Osteoblast (primary cell): ENCODE measurements at regions not wholly inside any gene's neighbourhood (a gene's known extent, or its start where the extent isn't known, plus 50 kb on each side); places are given as distances from the start of the nearest gene placed in this dataset.
"Not testable (repeated sequence)": the region's sequence is repeated elsewhere in the genome, so short reads cannot be mapped to it uniquely, and the experiment has no call there.

ENCODE experiments used
- DNase-seq: peaks from one replicate; pipeline ENCODE4 v3.0.0; 2011; ENCODE audit warnings: low spot score, mixed read lengths; ENCODE audit not compliant: insufficient read length; ENCODE audit errors: missing footprints
- H2AFZ ChIP-seq: 2 replicates; pipeline ENCODE4 v1.6.0; 2011; ENCODE audit warnings: mild to moderate bottlenecking, low read length
- H3K27ac ChIP-seq: 2 replicates; pipeline ENCODE4 v1.5.1; 2011; ENCODE audit warnings: mild to moderate bottlenecking, low read depth, low read length, moderate library complexity
- H3K27me3 ChIP-seq: 2 replicates; pipeline ENCODE4 v1.6.0; 2012; ENCODE audit warnings: mild to moderate bottlenecking, control low read depth, inconsistent platforms, low read length, moderate library complexity; ENCODE audit not compliant: insufficient read depth
- H3K36me3 ChIP-seq: 2 replicates; pipeline ENCODE4 v1.5.1; 2011; ENCODE audit warnings: mild to moderate bottlenecking, low read length, control low read depth, moderate library complexity; ENCODE audit not compliant: insufficient read depth
- H3K4me1 ChIP-seq: 2 replicates; pipeline ENCODE4 v1.5.1; 2011; ENCODE audit warnings: mild to moderate bottlenecking, low read length, control low read depth, moderate library complexity; ENCODE audit not compliant: insufficient read depth
- H3K4me2 ChIP-seq: 2 replicates; pipeline ENCODE4 v1.6.0; 2011; ENCODE audit warnings: mild to moderate bottlenecking, low read length; ENCODE audit not compliant: insufficient read depth
- H3K4me3 ChIP-seq: fragments of 200-600 bp; sonication (generic); 3 replicates; pipeline ENCODE4 v1.5.1; 2012; ENCODE audit warnings: mild to moderate bottlenecking, low read length, inconsistent platforms; ENCODE audit not compliant: insufficient read depth
- H3K79me2 ChIP-seq: 2 replicates; pipeline ENCODE4 v1.6.0; 2012; ENCODE audit warnings: mild to moderate bottlenecking, low read length, control low read depth, inconsistent platforms; ENCODE audit not compliant: insufficient read depth
- H3K9me3 ChIP-seq: 2 replicates; pipeline ENCODE4 v1.5.1; 2011; ENCODE audit warnings: low read depth, low read length, control low read depth
- H4K20me1 ChIP-seq: 2 replicates; pipeline ENCODE4 v1.6.0; 2012; ENCODE audit warnings: mild to moderate bottlenecking, low read length, control low read depth; ENCODE audit not compliant: insufficient read depth
- TF ChIP-seq, protein P1 (sequence below): IDR thresholded peaks from 2 replicates; pipeline ENCODE4 v1.5.1; 2011; ENCODE audit warnings: mild to moderate bottlenecking, low read depth, low read length, moderate library complexity; ENCODE audit errors: extremely low read depth

- TF ChIP-seq, protein P1, sequence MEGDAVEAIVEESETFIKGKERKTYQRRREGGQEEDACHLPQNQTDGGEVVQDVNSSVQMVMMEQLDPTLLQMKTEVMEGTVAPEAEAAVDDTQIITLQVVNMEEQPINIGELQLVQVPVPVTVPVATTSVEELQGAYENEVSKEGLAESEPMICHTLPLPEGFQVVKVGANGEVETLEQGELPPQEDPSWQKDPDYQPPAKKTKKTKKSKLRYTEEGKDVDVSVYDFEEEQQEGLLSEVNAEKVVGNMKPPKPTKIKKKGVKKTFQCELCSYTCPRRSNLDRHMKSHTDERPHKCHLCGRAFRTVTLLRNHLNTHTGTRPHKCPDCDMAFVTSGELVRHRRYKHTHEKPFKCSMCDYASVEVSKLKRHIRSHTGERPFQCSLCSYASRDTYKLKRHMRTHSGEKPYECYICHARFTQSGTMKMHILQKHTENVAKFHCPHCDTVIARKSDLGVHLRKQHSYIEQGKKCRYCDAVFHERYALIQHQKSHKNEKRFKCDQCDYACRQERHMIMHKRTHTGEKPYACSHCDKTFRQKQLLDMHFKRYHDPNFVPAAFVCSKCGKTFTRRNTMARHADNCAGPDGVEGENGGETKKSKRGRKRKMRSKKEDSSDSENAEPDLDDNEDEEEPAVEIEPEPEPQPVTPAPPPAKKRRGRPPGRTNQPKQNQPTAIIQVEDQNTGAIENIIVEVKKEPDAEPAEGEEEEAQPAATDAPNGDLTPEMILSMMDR: no peak
- Histone ChIP-seq H3K4me1 (peaks cover 15% of the 10 kb centered on the region), H3K4me2 (peak overlapping the region; percentile 68)
Measured at GRCh38 chr1:203408486-203409481, 57.9 kb upstream of the FMOD start.

DNA sequence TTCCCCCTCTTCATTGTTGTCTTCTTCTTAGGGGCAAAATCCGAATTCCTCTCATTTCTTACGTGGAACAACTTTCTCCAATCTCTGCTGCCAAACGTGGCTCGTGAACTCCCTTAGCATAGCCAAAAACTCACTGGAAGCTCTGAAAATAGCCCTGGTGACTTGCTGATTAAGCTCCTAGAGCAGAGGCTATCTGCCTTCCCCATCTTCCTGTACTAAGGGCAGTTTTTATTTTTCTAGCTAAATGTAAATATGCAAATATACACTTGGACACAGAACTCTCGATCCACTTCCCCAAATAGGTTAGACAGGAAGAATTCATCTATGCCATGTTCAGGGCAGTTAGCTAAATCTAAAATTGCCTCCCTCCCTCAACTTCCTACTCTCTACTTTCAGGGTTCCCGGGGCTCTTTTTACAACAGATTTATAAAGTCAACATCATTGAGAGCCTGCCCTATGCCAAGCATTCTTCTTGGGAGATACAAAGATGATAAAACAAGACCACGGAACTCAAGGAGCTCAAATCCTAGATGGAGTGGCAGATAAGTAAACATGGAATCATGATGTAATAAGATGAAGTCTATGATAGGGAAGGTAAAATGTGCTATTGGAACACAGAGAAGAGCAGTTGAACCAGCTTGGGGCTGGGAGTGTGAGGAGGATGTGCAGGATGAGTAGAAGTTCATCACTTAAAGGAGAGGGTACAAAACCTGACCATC lies 59.4 kb upstream of the FMOD start:
- DNase-seq: no peak
- TF ChIP-seq, protein P1: no peak
- H3K36me3 ChIP-seq: no peaks in the 10 kb centered on the region
- no peaks in the 10 kb centered on the region for H3K79me2 ChIP-seq
- H4K20me1 ChIP-seq: no peaks in the 10 kb centered on the region
- H3K4me1 ChIP-seq: peaks cover 15% of the 10 kb centered on the region
- H3K4me2 ChIP-seq: no peak overlapping the region
- H3K9me3 ChIP-seq: no peaks in the 10 kb centered on the region
- H3K4me3 ChIP-seq: no peak overlapping the region
- no peaks in the 10 kb centered on the region for H3K27me3 ChIP-seq
- H2AFZ ChIP-seq: no peak overlapping the region
- H3K27ac ChIP-seq: no peak overlapping the region

More at GRCh38 chr1:203408486-203409481, 57.9 kb upstream of the FMOD start:
- no peaks in the 10 kb centered on the region for H3K79me2 ChIP-seq
- H3K27me3 ChIP-seq: no peaks in the 10 kb centered on the region
- H3K36me3 ChIP-seq: no peaks in the 10 kb centered on the region
- H3K4me3 ChIP-seq: peak overlapping the region; percentile 5
- DNase-seq: peak; percentile 88
- no peaks in the 10 kb centered on the region for H3K9me3 ChIP-seq
- no peaks in the 10 kb centered on the region for H4K20me1 ChIP-seq
- peak overlapping the region; percentile 68 for H3K27ac ChIP-seq
- H2AFZ ChIP-seq: peak overlapping the region; percentile 98

GRCh38 chr1:203411431-203411830 lies 60.5 kb upstream of the FMOD start:
- peaks cover 15% of the 10 kb centered on the region for H3K4me1 ChIP-seq
- DNase-seq, H3K4me2 ChIP-seq, H3K79me2 ChIP-seq, H2AFZ ChIP-seq, H3K4me3 ChIP-seq, H3K9me3 ChIP-seq, H3K27ac ChIP-seq, H4K20me1 ChIP-seq, H3K36me3 ChIP-seq, H3K27me3 ChIP-seq: not testable (repeated sequence)

DNA sequence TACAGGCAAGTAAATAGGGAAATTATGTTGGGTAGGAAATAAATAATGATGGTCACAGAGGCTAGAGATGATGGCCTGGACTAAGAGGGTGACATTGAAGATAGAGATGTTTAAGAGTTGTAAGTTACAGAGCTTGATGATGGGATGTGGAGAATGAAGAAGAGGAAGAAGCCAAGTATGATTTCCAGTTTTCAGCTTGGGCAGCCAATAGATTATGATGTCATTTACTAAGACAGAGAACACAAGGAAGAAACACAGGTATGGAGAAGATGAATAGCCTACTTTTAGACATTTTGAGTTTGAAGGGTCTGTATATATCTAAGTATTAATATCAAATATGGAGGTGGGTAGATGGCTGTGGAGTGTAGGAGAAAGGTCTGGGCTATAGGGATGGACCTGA lies 56.0 kb upstream of the PRELP start:
- Histone ChIP-seq H3K79me2 (no peaks in the 10 kb centered on the region), H2AFZ (no peak overlapping the region), H3K4me2 (no peak overlapping the region), H3K27me3 (peaks cover 7% of the 10 kb centered on the region), H3K36me3 (no peaks in the 10 kb centered on the region), H3K9me3 (no peaks in the 10 kb centered on the region), H3K4me3 (no peak overlapping the region), H3K27ac (no peak overlapping the region), H3K4me1 (peaks cover 3% of the 10 kb centered on the region), H4K20me1 (no peaks in the 10 kb centered on the region)
- TF ChIP-seq, protein P1: no peak
- DNase-seq: no peak
